ENCODE measurements at regions not wholly inside any gene's neighbourhood (a gene's known extent, or its start where the extent isn't known, plus 50 kb on each side); places are given as distances from the start of the nearest gene placed in this dataset.
"Not testable (repeated sequence)": the region's sequence is repeated elsewhere in the genome, so short reads cannot be mapped to it uniquely, and the experiment has no call there.

- TF ChIP-seq JUND (IDR thresholded peaks at IDR 0.05; ENCODE audit: low read depth) = no peak
- in situ Hi-C loops (cut with HindIII; ENCODE audit: low pct_unique_long_range_greater_than_20kb, low sequenced_read_pairs) = no loop called here
- DNase-seq (ENCODE audit: low read depth in 1 of 2, low spot score in 1 of 2) = no peak
These were observed 81.0 kb downstream of the CPXCR1 start for GRCh38 chrX:88828011-88828410.

- DNase-seq (ENCODE audit: low read depth in 1 of 2, low spot score in 1 of 2) = no peak
- in situ Hi-C loops (cut with HindIII; ENCODE audit: low pct_unique_long_range_greater_than_20kb, low sequenced_read_pairs) = no loop called here
- no peak for TF ChIP-seq JUND (IDR thresholded peaks at IDR 0.05; ENCODE audit: low read depth)
These were observed 83.1 kb downstream of the CPXCR1 start for GRCh38 chrX:88830111-88830510.

GRCh38 chrX:88837721-88838120 lies 90.7 kb downstream of the CPXCR1 start:
- DNase-seq (ENCODE audit: low read depth in 1 of 2, low spot score in 1 of 2); in situ Hi-C loops (cut with HindIII; ENCODE audit: low pct_unique_long_range_greater_than_20kb, low sequenced_read_pairs): not testable (repeated sequence)

- in situ Hi-C loops (cut with HindIII; ENCODE audit: low pct_unique_long_range_greater_than_20kb, low sequenced_read_pairs) = no loop called here
- TF ChIP-seq JUND (IDR thresholded peaks at IDR 0.05; ENCODE audit: low read depth) = no peak
- no peak for DNase-seq (ENCODE audit: low read depth in 1 of 2, low spot score in 1 of 2)
These were observed 91.4 kb downstream of the CPXCR1 start for GRCh38 chrX:88838392-88838791.

- DNase-seq (ENCODE audit: low read depth in 1 of 2, low spot score in 1 of 2); in situ Hi-C loops (cut with HindIII; ENCODE audit: low pct_unique_long_range_greater_than_20kb, low sequenced_read_pairs): not testable (repeated sequence)
These were observed 96.8 kb downstream of the CPXCR1 start for GRCh38 chrX:88843841-88844240.

GRCh38 chrX:88853925-88854324 lies 106.9 kb downstream of the CPXCR1 start:
- in situ Hi-C loops (cut with HindIII; ENCODE audit: low pct_unique_long_range_greater_than_20kb, low sequenced_read_pairs) = no loop called here
- TF ChIP-seq JUND (IDR thresholded peaks at IDR 0.05; ENCODE audit: low read depth) = no peak
- no peak for DNase-seq (ENCODE audit: low read depth in 1 of 2, low spot score in 1 of 2)

GRCh38 chrX:88863726-88864125 lies 116.7 kb downstream of the CPXCR1 start:
- in situ Hi-C loops (cut with HindIII; ENCODE audit: low pct_unique_long_range_greater_than_20kb, low sequenced_read_pairs) = no loop called here
- no peak for TF ChIP-seq JUND (IDR thresholded peaks at IDR 0.05; ENCODE audit: low read depth)
- DNase-seq (ENCODE audit: low read depth in 1 of 2, low spot score in 1 of 2) = no peak

GRCh38 chrX:88865634-88866033 lies 118.6 kb downstream of the CPXCR1 start:
- TF ChIP-seq JUND (IDR thresholded peaks at IDR 0.05; ENCODE audit: low read depth) = no peak
- in situ Hi-C loops (cut with HindIII; ENCODE audit: low pct_unique_long_range_greater_than_20kb, low sequenced_read_pairs) = no loop called here
- DNase-seq (ENCODE audit: low read depth in 1 of 2, low spot score in 1 of 2) = no peak

- in situ Hi-C loops (cut with HindIII; ENCODE audit: low pct_unique_long_range_greater_than_20kb, low sequenced_read_pairs) = no loop called here
- DNase-seq (ENCODE audit: low read depth in 1 of 2, low spot score in 1 of 2) = no peak
- TF ChIP-seq JUND (IDR thresholded peaks at IDR 0.05; ENCODE audit: low read depth) = no peak
These were observed 134.5 kb downstream of the CPXCR1 start for GRCh38 chrX:88881536-88881935.

- in situ Hi-C loops (cut with HindIII; ENCODE audit: low pct_unique_long_range_greater_than_20kb, low sequenced_read_pairs) = no loop called here
- DNase-seq (ENCODE audit: low read depth in 1 of 2, low spot score in 1 of 2) = no peak
- no peak for TF ChIP-seq JUND (IDR thresholded peaks at IDR 0.05; ENCODE audit: low read depth)
These were observed 136.2 kb downstream of the CPXCR1 start for GRCh38 chrX:88883200-88883599.

GRCh38 chrX:88886908-88887307 lies 139.9 kb downstream of the CPXCR1 start:
- in situ Hi-C loops (cut with HindIII; ENCODE audit: low pct_unique_long_range_greater_than_20kb, low sequenced_read_pairs) = no loop called here
- peak in 1 of 2 experiments; percentile 86 for DNase-seq (ENCODE audit: low read depth in 1 of 2, low spot score in 1 of 2)
- peak; percentile 50; the same call in 1 of the 2 replicates for TF ChIP-seq JUND (IDR thresholded peaks at IDR 0.05; ENCODE audit: low read depth)

- in situ Hi-C loops (cut with HindIII; ENCODE audit: low pct_unique_long_range_greater_than_20kb, low sequenced_read_pairs) = no loop called here
- no peak for TF ChIP-seq JUND (IDR thresholded peaks at IDR 0.05; ENCODE audit: low read depth)
- DNase-seq (ENCODE audit: low read depth in 1 of 2, low spot score in 1 of 2) = no peak
These were observed 157.1 kb downstream of the CPXCR1 start for GRCh38 chrX:88903989-88904718.

GRCh38 chrX:88908056-88908455 lies 161.0 kb downstream of the CPXCR1 start:
- in situ Hi-C loops (cut with HindIII; ENCODE audit: low pct_unique_long_range_greater_than_20kb, low sequenced_read_pairs) = no loop called here
- no peak for DNase-seq (ENCODE audit: low read depth in 1 of 2, low spot score in 1 of 2)
- TF ChIP-seq JUND (IDR thresholded peaks at IDR 0.05; ENCODE audit: low read depth) = no peak

GRCh38 chrX:88937616-88938015 lies 190.6 kb downstream of the CPXCR1 start:
- DNase-seq (ENCODE audit: low read depth in 1 of 2, low spot score in 1 of 2) = no peak
- no peak for TF ChIP-seq JUND (IDR thresholded peaks at IDR 0.05; ENCODE audit: low read depth)
- in situ Hi-C loops (cut with HindIII; ENCODE audit: low pct_unique_long_range_greater_than_20kb, low sequenced_read_pairs) = no loop called here

All from T47D (cell line).